ENCODE measurements at regions not wholly inside any gene's neighbourhood (a gene's known extent, or its start where the extent isn't known, plus 50 kb on each side); places are given as distances from the start of the nearest gene placed in this dataset.

DNA sequence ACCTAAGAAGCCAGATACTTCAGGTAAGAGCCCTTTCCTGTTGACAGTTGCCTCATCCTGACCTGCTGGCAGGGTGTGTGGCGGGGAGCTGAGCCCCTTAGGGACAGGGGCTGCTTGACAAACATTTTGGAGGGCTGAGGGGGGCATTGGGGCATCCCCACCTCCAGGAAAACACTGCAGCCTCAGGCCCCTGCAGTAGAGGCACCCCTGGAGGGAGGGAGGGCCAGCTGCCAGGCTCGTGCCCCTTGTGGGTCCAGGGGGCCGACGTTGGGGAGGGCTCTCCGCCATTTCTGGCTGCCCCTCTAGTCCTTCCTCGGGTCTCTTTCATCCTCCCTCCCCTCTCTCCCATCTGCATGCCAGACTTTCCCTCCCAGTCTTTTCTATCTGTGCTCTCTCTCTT is 177.3 kb downstream of the RPS24 start:
- DNase-seq, result no peak
- Histone ChIP-seq H3K36me3 (no peaks in the 10 kb centered on the region), H3K27ac (replicated peaks) (no peak overlapping the region), H3K27me3 (ENCODE audit: low read depth) (no peaks in the 10 kb centered on the region), H3K4me1 (peaks cover 32% of the 10 kb centered on the region), H3K4me3 (no peak overlapping the region), H3K9me3 (replicated peaks) (no peaks in the 10 kb centered on the region)
- TF ChIP-seq, protein P1, sequence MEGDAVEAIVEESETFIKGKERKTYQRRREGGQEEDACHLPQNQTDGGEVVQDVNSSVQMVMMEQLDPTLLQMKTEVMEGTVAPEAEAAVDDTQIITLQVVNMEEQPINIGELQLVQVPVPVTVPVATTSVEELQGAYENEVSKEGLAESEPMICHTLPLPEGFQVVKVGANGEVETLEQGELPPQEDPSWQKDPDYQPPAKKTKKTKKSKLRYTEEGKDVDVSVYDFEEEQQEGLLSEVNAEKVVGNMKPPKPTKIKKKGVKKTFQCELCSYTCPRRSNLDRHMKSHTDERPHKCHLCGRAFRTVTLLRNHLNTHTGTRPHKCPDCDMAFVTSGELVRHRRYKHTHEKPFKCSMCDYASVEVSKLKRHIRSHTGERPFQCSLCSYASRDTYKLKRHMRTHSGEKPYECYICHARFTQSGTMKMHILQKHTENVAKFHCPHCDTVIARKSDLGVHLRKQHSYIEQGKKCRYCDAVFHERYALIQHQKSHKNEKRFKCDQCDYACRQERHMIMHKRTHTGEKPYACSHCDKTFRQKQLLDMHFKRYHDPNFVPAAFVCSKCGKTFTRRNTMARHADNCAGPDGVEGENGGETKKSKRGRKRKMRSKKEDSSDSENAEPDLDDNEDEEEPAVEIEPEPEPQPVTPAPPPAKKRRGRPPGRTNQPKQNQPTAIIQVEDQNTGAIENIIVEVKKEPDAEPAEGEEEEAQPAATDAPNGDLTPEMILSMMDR (IDR thresholded peaks at IDR 0.05; ENCODE audit: borderline replicate concordance), result no peak
- intact Hi-C loops (cut with micrococcal nuclease), result no loop called here

DNA sequence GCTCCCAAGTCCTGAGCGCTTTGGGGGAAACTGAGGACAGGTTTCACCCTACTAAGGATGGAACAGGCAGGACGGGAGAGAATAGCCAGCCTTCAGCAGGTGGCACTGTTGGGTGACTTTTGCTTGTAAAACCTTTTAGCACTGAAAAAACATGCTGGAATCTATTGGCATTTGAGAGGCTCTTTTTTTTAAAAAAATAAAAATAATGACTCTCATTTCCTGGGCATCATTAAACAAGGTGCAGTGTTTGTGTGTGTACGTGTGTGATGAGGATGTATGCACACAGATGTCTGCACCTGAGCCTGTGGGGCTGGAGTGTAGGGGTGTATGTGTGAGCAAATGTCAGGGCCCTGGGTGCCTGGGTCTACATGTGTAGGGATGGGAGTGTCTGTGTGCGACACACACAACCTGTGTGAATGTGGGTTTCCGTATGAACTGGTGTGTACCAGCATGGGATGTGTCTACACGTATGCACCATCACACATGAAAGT is 177.9 kb downstream of the RPS24 start:
- intact Hi-C loops (cut with micrococcal nuclease), result no loop called here
- peaks cover 39% of the 10 kb centered on the region for H3K4me1 ChIP-seq
- no peaks in the 10 kb centered on the region for H3K36me3 ChIP-seq
- no peak overlapping the region for H3K4me3 ChIP-seq
- no peaks in the 10 kb centered on the region for H3K9me3 ChIP-seq (replicated peaks)
- H3K27ac ChIP-seq (replicated peaks), result peak overlapping the region; percentile 50
- no peaks in the 10 kb centered on the region for H3K27me3 ChIP-seq (ENCODE audit: low read depth)
- TF ChIP-seq, protein P1 (IDR thresholded peaks at IDR 0.05; ENCODE audit: borderline replicate concordance), result peak; percentile 64
- DNase-seq, result no peak

DNA sequence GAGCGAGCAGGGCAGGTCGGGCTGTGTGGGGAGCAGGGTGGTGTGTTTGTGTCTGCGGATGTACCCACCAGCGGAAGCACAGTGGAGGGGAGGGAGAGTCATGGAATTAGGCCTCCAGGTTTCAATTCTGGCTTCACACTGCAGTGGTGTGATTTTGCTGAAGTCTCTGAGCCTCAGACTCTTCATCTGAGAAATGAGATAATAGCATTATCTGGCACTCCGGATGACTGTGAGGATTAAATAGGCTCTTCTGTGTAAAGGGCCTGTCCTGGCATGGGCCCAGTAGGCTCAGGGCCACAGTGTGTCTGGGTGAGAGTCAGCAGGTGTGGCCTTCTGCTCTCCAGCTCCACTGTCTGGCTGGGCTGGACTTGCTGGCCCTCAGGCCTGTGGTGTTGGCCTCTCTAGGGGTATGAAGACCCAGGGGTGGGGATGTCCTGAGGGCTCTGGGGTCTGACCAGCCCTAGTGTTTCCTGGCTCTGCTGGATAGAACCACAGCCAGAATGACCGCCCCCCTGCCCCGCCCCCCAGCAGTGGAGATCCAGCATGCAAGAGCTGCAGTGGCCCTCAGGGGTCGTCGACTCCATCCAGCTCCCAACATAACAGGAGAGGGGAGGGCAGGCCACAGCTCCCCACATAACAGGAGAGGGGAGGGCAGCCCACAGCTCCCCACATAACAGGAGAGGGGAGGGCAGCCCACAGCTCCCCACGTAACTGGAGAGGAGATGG is 178.6 kb downstream of the RPS24 start:
- peak; percentile 52 for DNase-seq
- no peaks in the 10 kb centered on the region for H3K27me3 ChIP-seq (ENCODE audit: low read depth)
- H3K4me1 ChIP-seq, result peaks cover 43% of the 10 kb centered on the region
- H3K36me3 ChIP-seq, result no peaks in the 10 kb centered on the region
- intact Hi-C loops (cut with micrococcal nuclease), result no loop called here
- H3K27ac ChIP-seq (replicated peaks), result peak overlapping the region; percentile 50
- TF ChIP-seq, protein P1 (IDR thresholded peaks at IDR 0.05; ENCODE audit: borderline replicate concordance), result no peak
- no peak overlapping the region for H3K4me3 ChIP-seq
- no peaks in the 10 kb centered on the region for H3K9me3 ChIP-seq (replicated peaks)

DNA sequence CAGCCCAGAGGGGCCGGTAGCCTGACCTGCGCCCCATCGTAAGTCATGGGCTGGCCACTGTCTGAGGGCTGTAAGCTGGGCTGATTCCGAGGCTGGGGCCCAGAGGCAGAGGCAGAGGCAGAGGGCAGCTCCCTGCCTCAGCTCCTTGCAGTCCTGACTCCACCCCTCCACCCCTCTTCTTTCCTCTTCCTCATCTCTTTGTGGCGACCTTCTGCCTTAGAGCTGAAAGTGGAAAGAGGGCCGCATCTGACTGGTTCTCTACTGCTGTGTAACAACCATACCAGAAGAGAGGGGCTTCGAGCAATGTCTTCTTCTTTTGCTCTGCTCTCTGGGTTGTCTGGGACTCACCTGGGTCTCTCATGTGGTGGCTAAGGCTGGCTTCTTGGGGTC is 179.1 kb downstream of the RPS24 start:
- TF ChIP-seq, protein P1 (IDR thresholded peaks at IDR 0.05; ENCODE audit: borderline replicate concordance), result no peak
- Histone ChIP-seq H3K4me1 (peaks cover 47% of the 10 kb centered on the region), H3K27me3 (ENCODE audit: low read depth) (no peaks in the 10 kb centered on the region), H3K27ac (replicated peaks) (peak overlapping the region; percentile 50), H3K36me3 (no peaks in the 10 kb centered on the region), H3K4me3 (no peak overlapping the region), H3K9me3 (replicated peaks) (no peaks in the 10 kb centered on the region)
- intact Hi-C loops (cut with micrococcal nuclease), result no loop called here
- no peak for DNase-seq

DNA sequence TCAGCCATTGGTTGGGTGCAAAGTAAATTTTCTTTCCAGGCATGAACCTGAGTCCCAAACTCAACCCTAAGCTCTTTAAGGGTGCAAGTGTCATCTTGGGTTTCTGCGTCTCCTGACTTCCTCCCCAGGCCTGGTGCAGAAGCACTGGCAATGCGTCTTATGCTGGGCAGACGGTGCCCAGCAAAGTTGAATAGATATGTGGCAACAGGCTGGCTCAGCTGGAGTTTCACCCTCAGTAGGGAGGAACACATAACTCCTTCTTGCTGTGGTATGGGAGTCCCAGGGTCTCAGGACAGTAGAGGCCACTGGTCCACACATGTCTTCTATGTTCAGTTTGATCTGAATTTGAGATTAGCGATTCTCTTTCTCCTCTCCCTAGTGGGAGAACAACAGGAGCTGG is 181.3 kb downstream of the RPS24 start:
- intact Hi-C loops (cut with micrococcal nuclease), result no loop called here
- H3K27me3 ChIP-seq (ENCODE audit: low read depth), result no peaks in the 10 kb centered on the region
- H3K36me3 ChIP-seq, result no peaks in the 10 kb centered on the region
- peak overlapping the region; percentile 88 for H3K27ac ChIP-seq (replicated peaks)
- DNase-seq, result no peak
- no peak overlapping the region for H3K4me3 ChIP-seq
- peaks cover 47% of the 10 kb centered on the region for H3K4me1 ChIP-seq
- TF ChIP-seq, protein P1 (IDR thresholded peaks at IDR 0.05; ENCODE audit: borderline replicate concordance), result no peak
- H3K9me3 ChIP-seq (replicated peaks), result no peaks in the 10 kb centered on the region
